Thoracic aorta (tissue), 2 donors: ENCODE measurements at regions not wholly inside any gene's neighbourhood (a gene's known extent, or its start where the extent isn't known, plus 50 kb on each side); places are given as distances from the start of the nearest gene placed in this dataset.

Source experiments
- ATAC-seq: fragments of 150-250 bp; one replicate; pipeline ENCODE4 v1.8.0; 2017; ENCODE audit warnings: low read depth; ENCODE audit not compliant: insufficient number of reproducible peaks, low FRiP score
- DNase-seq: peaks from one replicate; pipeline ENCODE4 v3.0.0-alpha.2; 2020; ENCODE audit warnings: low spot score
- H3K27ac ChIP-seq, 2 donors: fragments of 200-600 bp; sonication (generic); 1 replicate in 1 of 2; 2 replicates in 1 of 2; pipeline ENCODE4 v1.5.1; 2016; ENCODE audit warnings: mild to moderate bottlenecking in 2 of 2, moderate library complexity in 2 of 2
- H3K27me3 ChIP-seq: fragments of 200-600 bp; sonication (generic); replicated peaks from 2 replicates; pipeline ENCODE4 v1.6.0; 2016; ENCODE audit warnings: mild to moderate bottlenecking; ENCODE audit not compliant: insufficient read depth
- H3K36me3 ChIP-seq: fragments of 200-600 bp; sonication (generic); one replicate; pipeline ENCODE4 v1.5.1; 2016
- H3K4me1 ChIP-seq, 2 donors: fragments of 200-600 bp; sonication (generic); 1 replicate in 1 of 2; 2 replicates in 1 of 2; pipeline versions ENCODE4 v1.5.1 to v1.6.0; 2016; ENCODE audit warnings: low read depth in 2 of 2, mild to moderate bottlenecking in 1 of 2; ENCODE audit not compliant: control insufficient read depth in 1 of 2
- H3K4me3 ChIP-seq: fragments of 200-600 bp; sonication (generic); 2 replicates; pipeline ENCODE4 v1.5.1; 2016; ENCODE audit warnings: mild to moderate bottlenecking
- H3K9me3 ChIP-seq: fragments of 200-600 bp; sonication (generic); 2 replicates; pipeline ENCODE4 v1.5.1; 2016
- CTCF ChIP-seq: fragments of 200-600 bp; sonication (generic); IDR thresholded peaks from one replicate; pipeline ENCODE4 v1.5.1; 2019; ENCODE audit warnings: antibody characterized with exemption

GRCh38 chr12:24071842-24072241 lies 122.4 kb upstream of the SOX5 start:
- no peak overlapping the region for H3K4me3 ChIP-seq
- H3K27me3 ChIP-seq, result no peaks in the 10 kb centered on the region
- H3K27ac ChIP-seq, result no peak overlapping the region
- no peaks in the 10 kb centered on the region for H3K36me3 ChIP-seq
- peaks cover 9 to 29% of the 10 kb centered on the region in 2 donors for H3K4me1 ChIP-seq
- no peak for ATAC-seq
- no peak for DNase-seq
- no peak for TF ChIP-seq CTCF
- no peaks in the 10 kb centered on the region for H3K9me3 ChIP-seq

GRCh38 chr12:24069532-24070395 lies 120.3 kb upstream of the SOX5 start:
- Histone ChIP-seq H3K27me3 (no peaks in the 10 kb centered on the region), H3K9me3 (no peaks in the 10 kb centered on the region), H3K4me3 (no peak overlapping the region), H3K4me1 (peaks cover 9 to 37% of the 10 kb centered on the region in 2 donors), H3K36me3 (no peaks in the 10 kb centered on the region), H3K27ac (no peak overlapping the region)
- no peak for TF ChIP-seq CTCF
- DNase-seq, result no peak
- ATAC-seq, result no peak

- H3K27ac ChIP-seq, result peak overlapping the region in 1 of 2 donors; percentile 39
- no peaks in the 10 kb centered on the region for H3K9me3 ChIP-seq
- no peak overlapping the region for H3K4me3 ChIP-seq
- no peaks in the 10 kb centered on the region for H3K36me3 ChIP-seq
- peak; percentile 85 for ATAC-seq
- no peak for TF ChIP-seq CTCF
- peaks cover 9 to 37% of the 10 kb centered on the region in 2 donors for H3K4me1 ChIP-seq
- no peak for DNase-seq
- no peaks in the 10 kb centered on the region for H3K27me3 ChIP-seq
Measured at GRCh38 chr12:24066865-24067264, 117.4 kb upstream of the SOX5 start.

GRCh38 chr12:24066097-24066496 lies 116.6 kb upstream of the SOX5 start:
- no peaks in the 10 kb centered on the region for H3K36me3 ChIP-seq
- ATAC-seq, result no peak
- DNase-seq, result no peak

More at GRCh38 chr12:24066097-24066496, 116.6 kb upstream of the SOX5 start:
- Histone ChIP-seq H3K4me3 (no peak overlapping the region), H3K27ac (no peak overlapping the region), H3K4me1 (peaks cover 9 to 37% of the 10 kb centered on the region in 2 donors), H3K27me3 (no peaks in the 10 kb centered on the region), H3K9me3 (no peaks in the 10 kb centered on the region)
- no peak for TF ChIP-seq CTCF
